ENCODE measurements at regions not wholly inside any gene's neighbourhood (a gene's known extent, or its start where the extent isn't known, plus 50 kb on each side); places are given as distances from the start of the nearest gene placed in this dataset.

DNA sequence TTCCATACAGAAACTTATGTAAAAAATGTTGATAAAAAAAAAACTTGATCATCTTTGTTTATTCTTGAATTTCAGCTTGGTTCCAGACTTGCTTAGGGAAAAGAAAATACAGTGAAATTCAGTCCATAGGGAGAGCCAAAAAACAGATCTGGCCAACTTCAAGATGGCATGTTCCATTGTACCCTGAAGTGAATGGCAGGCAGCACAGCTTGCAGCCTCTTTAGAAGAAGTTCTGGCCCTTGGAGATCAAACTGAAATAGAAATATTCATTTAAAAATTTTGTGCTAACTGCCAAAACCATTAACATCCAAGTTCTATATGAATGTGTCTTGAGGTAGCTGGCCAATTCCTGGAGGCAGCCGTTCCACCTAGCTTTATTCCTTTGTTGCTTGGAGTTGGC, 448.4 kb downstream of the EPM2A start:
- no peak overlapping the region for H3K27ac ChIP-seq
- ChIA-PET POLR2A (ENCODE audit: low non-redundant PET) (no interaction called here), CTCF (no interaction called here)
- DNase-seq (ENCODE audit: low spot score), result no peak
- TF ChIP-seq, protein P1, sequence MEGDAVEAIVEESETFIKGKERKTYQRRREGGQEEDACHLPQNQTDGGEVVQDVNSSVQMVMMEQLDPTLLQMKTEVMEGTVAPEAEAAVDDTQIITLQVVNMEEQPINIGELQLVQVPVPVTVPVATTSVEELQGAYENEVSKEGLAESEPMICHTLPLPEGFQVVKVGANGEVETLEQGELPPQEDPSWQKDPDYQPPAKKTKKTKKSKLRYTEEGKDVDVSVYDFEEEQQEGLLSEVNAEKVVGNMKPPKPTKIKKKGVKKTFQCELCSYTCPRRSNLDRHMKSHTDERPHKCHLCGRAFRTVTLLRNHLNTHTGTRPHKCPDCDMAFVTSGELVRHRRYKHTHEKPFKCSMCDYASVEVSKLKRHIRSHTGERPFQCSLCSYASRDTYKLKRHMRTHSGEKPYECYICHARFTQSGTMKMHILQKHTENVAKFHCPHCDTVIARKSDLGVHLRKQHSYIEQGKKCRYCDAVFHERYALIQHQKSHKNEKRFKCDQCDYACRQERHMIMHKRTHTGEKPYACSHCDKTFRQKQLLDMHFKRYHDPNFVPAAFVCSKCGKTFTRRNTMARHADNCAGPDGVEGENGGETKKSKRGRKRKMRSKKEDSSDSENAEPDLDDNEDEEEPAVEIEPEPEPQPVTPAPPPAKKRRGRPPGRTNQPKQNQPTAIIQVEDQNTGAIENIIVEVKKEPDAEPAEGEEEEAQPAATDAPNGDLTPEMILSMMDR (conservative IDR thresholded peaks at IDR 0.05; ENCODE audit: low read depth), result no peak

DNA sequence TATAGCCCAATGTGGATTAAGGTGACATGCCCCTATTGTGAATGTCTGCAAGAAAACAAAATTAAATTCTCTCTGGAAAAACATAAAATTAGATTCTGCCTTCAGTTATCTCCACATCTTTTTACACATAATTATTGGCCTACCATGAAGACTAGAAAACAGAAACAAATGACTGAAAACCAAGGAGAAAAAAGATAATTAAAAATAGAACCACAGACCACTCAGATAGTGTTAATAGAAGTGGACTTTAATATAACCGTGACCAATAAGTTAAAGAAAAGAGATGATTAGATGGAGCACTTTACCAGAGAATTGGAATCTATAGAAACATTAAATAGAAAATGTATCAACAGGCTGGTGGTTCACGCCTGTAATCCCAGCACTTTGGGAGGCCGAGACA, 445.7 kb downstream of the EPM2A start:
- POLR2A ChIA-PET (ENCODE audit: low non-redundant PET), result no interaction called here

DNA sequence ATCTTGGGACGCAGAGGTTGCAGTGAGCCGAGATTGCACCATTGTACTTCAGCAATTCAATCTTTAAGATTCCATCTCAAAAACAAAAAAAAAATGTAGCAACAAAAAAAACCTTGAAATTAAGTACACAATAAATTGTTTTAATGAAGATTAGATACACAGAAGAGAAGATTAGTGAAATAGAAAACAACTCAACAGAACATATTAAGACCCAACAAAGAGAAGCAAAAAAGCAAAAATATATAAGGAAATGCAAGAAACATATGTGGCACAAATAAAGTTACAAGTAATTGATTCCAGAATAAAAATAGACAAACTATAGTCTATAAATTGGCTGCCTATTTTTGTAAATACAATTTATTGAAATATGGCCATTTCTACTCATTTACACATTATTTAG, 445.2 kb downstream of the EPM2A start:
- ChIA-PET POLR2A (ENCODE audit: low non-redundant PET) (no interaction called here), CTCF (no interaction called here)
- no peak overlapping the region for H3K27ac ChIP-seq
- TF ChIP-seq, protein P1 (conservative IDR thresholded peaks at IDR 0.05; ENCODE audit: low read depth), result no peak
- no peak for DNase-seq (ENCODE audit: low spot score)

More for the DNA sequence above, 445.7 kb downstream of the EPM2A start:
- CTCF ChIA-PET, result interaction anchor here (0.7 kb wide), 1 partner anchor 21 kb away, joined by 4 read pairs; no protein-coding TSS in a partner anchor
- TF ChIP-seq, protein P1 (conservative IDR thresholded peaks at IDR 0.05; ENCODE audit: low read depth), result no peak
- no peak for DNase-seq (ENCODE audit: low spot score)
- no peak overlapping the region for H3K27ac ChIP-seq

DNA sequence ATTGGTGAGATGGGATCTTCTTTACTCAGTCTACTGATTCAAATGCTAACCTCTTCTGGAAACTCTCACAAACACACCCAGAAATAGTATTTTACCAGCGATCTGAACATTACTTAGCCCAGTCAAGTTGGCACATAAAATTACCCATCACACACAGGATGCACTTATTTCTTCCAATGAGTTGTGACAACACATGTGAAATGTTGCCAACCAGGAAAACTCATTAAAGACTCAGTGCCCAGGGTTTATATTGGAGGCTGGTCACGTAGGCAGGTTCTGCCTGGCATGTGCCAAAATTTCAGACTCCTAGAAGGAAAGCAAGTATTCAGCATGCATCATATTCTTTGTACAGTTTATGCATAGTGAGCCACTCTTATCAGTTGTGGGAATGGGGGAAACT, 443.3 kb downstream of the EPM2A start:
- DNase-seq (ENCODE audit: low spot score), result no peak
- ChIA-PET CTCF (no interaction called here), POLR2A (ENCODE audit: low non-redundant PET) (no interaction called here)
- H3K27ac ChIP-seq, result no peak overlapping the region
- TF ChIP-seq, protein P1 (conservative IDR thresholded peaks at IDR 0.05; ENCODE audit: low read depth), result no peak

DNA sequence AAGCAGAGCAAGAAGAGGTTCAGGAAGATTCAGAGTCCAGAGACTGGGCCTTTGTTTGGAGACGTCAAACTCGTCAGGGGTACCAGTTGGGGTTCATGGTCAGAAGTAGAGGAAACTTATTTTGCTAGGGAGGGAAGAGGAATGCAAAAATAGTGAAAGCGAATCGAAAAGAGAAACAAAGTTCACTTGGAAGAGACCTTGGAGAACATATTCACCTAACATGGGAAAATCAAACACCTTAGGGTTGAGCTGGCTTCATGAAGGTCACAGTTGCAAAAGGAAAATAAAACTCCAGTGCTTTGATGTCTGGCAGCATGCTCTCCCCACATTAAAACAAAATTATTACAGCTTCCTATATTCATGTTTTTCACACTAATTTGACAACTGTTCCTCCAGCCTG, 440.4 kb downstream of the EPM2A start:
- ChIA-PET POLR2A (ENCODE audit: low non-redundant PET) (no interaction called here), CTCF (no interaction called here)
- no peak for DNase-seq (ENCODE audit: low spot score)
- TF ChIP-seq, protein P1 (conservative IDR thresholded peaks at IDR 0.05; ENCODE audit: low read depth), result no peak
- H3K27ac ChIP-seq, result no peak overlapping the region

DNA sequence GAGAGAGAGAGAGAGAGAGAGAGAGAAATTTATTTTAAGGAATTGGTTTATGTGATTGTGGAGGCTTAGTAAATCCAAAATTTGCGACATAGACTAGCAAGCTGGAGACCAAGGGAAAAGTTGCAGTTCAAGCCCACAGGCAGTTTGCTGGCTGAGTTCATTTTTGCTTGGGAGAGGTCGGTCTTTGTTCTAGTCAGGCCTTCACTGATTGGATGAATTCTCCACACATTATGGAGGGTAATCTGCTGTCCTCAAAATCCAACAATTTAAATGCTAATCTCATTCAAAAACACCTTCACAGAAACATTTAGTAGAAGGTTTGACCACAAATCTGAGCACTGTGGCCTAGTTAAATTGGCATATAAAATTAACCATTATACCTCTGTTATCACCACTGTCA, 439.6 kb downstream of the EPM2A start:
- no peak overlapping the region for H3K27ac ChIP-seq
- ChIA-PET POLR2A (ENCODE audit: low non-redundant PET) (no interaction called here), CTCF (no interaction called here)
- no peak for DNase-seq (ENCODE audit: low spot score)
- TF ChIP-seq, protein P1 (conservative IDR thresholded peaks at IDR 0.05; ENCODE audit: low read depth), result no peak

DNA sequence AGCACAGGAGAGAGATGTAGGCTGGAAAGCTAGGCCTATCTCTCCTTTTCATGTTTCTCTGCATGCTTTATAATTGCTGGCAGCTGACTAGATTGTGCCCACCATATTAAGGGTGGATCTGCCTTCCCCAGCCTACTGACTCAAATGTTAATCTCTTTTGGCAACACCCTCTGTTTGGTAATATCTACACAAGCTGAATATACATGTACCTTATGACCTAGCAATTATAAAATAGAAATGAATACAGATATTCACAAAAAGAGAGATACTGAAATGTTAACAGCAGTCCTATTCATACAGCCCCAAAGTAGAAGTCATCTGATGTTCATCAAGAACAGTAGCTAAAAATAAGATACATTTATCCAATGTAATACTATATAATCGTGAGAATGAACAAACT, 429.6 kb downstream of the EPM2A start:
- no peak for DNase-seq (ENCODE audit: low spot score)
- H3K27ac ChIP-seq, result no peak overlapping the region
- CTCF ChIA-PET, result no interaction called here
- POLR2A ChIA-PET (ENCODE audit: low non-redundant PET), result no interaction called here
- TF ChIP-seq, protein P1 (conservative IDR thresholded peaks at IDR 0.05; ENCODE audit: low read depth), result no peak

Data from RWPE1 (cell line).